SK-N-SH (cell line): ENCODE measurements at regions not wholly inside any gene's neighbourhood (a gene's known extent, or its start where the extent isn't known, plus 50 kb on each side); places are given as distances from the start of the nearest gene placed in this dataset.

Source experiments
- CTCF ChIA-PET: fragments of 300-600, 350-600 bp; formaldehyde crosslinking; extraction: SDS; loops from one replicate; lab custom pipeline; 2021; lab: Yijun Ruan, JAX
- POLR2A ChIA-PET: fragments of 350-600 bp; sonication (Branson Sonifier 250); formaldehyde crosslinking; extraction: SDS; loops from one replicate; lab custom pipeline; 2020; ENCODE audit warnings: antibody characterized with exemption, inconsistent platforms; lab: Yijun Ruan, JAX
- DNase-seq: peaks from one replicate; pipeline ENCODE4 v3.0.0; 2012
- H2AFZ ChIP-seq: fragments of 200-600 bp; sonication (generic); 2 replicates; pipeline ENCODE4 v1.8.1; 2016; ENCODE audit warnings: antibody characterized with exemption, mild to moderate bottlenecking, low read depth
- H3F3A ChIP-seq: fragments of 200-600 bp; sonication (generic); replicated peaks from 2 replicates; pipeline ENCODE3; 2016; ENCODE audit warnings: antibody characterized with exemption, mild to moderate bottlenecking; ENCODE audit not compliant: insufficient read depth
- H3K27ac ChIP-seq, 2 experiments: fragments of 200-500 bp in 1 of 2; fragments of 200-600 bp in 1 of 2; sonication (Bioruptor generic) in 1 of 2; sonication (generic), shearing (Covaris generic) in 1 of 2; 2 replicates each; pipeline versions ENCODE4 v1.5.1 to v1.6.1; 2014 to 2016; ENCODE audit warnings: low read depth in 2 of 2, inconsistent platforms in 1 of 2, low read length in 1 of 2, mild to moderate bottlenecking in 1 of 2, mixed read lengths in 1 of 2
- H3K27me3 ChIP-seq: fragments of 200-600 bp; sonication (generic), shearing (Covaris generic); 2 replicates; pipeline ENCODE4 v1.6.1; 2016; ENCODE audit warnings: mixed run types; ENCODE audit not compliant: insufficient read depth
- H3K36me3 ChIP-seq, 2 experiments: fragments of 200-500 bp in 1 of 2; fragments of 200-600 bp in 1 of 2; sonication (Bioruptor generic) in 1 of 2; sonication (generic) in 1 of 2; replicated peaks in 1 of 2; 2 replicates each; pipeline versions ENCODE3 to v1.5.1; 2014 to 2016; ENCODE audit warnings: low read length in 1 of 2, mild to moderate bottlenecking in 1 of 2; ENCODE audit not compliant: insufficient read depth in 2 of 2, control insufficient read depth in 1 of 2
- H3K4me1 ChIP-seq, 2 experiments: fragments of 200-500 bp in 1 of 2; fragments of 200-600 bp in 1 of 2; sonication (Bioruptor generic) in 1 of 2; sonication (generic), shearing (Covaris generic) in 1 of 2; 2 replicates each; pipeline versions ENCODE4 v1.5.1 to v1.6.1; 2014 to 2016; ENCODE audit warnings: low read depth in 1 of 2, low read length in 1 of 2, mixed run types in 1 of 2; ENCODE audit not compliant: insufficient read depth in 2 of 2, control insufficient read depth in 1 of 2
- H3K4me2 ChIP-seq: fragments of 200-600 bp; sonication (generic), shearing (Covaris generic); 2 replicates; pipeline ENCODE4 v1.6.1; 2017; ENCODE audit warnings: mixed run types
- H3K4me3 ChIP-seq, 2 experiments: fragments of 200-500 bp in 1 of 2; fragments of 200-600 bp in 1 of 2; sonication (Bioruptor generic) in 1 of 2; sonication (generic), shearing (Covaris generic) in 1 of 2; 2 replicates each; pipeline versions ENCODE4 v1.5.1 to v1.8.1; 2014 to 2016; ENCODE audit warnings: low read depth in 2 of 2, inconsistent platforms in 1 of 2, low read length in 1 of 2, mild to moderate bottlenecking in 1 of 2, mixed read lengths in 1 of 2, moderate library complexity in 1 of 2
- H3K79me2 ChIP-seq: fragments of 200-600 bp; sonication (generic); 2 replicates; pipeline ENCODE4 v1.8.1; 2017; ENCODE audit warnings: mild to moderate bottlenecking; ENCODE audit not compliant: insufficient read depth
- H3K9ac ChIP-seq: fragments of 200-600 bp; sonication (generic); 2 replicates; pipeline ENCODE4 v1.6.1; 2017; ENCODE audit warnings: mixed run types
- H3K9me2 ChIP-seq: fragments of 200-600 bp; sonication (generic); 2 replicates; pipeline ENCODE4 v1.6.1; 2017; ENCODE audit warnings: mixed run types
- H3K9me3 ChIP-seq: fragments of 200-600 bp; sonication (generic); 2 replicates; pipeline ENCODE4 v1.6.1; 2017; ENCODE audit warnings: mixed run types, mild to moderate bottlenecking, moderate library complexity
- H4K20me1 ChIP-seq: fragments of 200-600 bp; sonication (generic); 2 replicates; pipeline ENCODE4 v1.6.1; 2017; ENCODE audit warnings: mild to moderate bottlenecking, mixed run types; ENCODE audit not compliant: insufficient read depth
- CTCF ChIP-seq: fragments of 200-600 bp; sonication (generic); IDR thresholded peaks from 2 replicates; pipeline ENCODE4 v1.6.1; 2017; ENCODE audit warnings: antibody characterized with exemption, mild to moderate bottlenecking, moderate library complexity
- ELF1 ChIP-seq: IDR thresholded peaks from 2 replicates; pipeline ENCODE4 v1.4.0; 2012
- EP300 ChIP-seq, 2 experiments: IDR thresholded peaks; 2 replicates each; pipeline versions ENCODE4 v1.4.0 to v1.6.1; 2012; ENCODE audit warnings: borderline replicate concordance in 1 of 2, low read depth in 1 of 2, low read length in 1 of 2
- FOXJ3 ChIP-seq: sonication (generic); formaldehyde crosslinking; IDR thresholded peaks from 2 replicates; pipeline ENCODE4 v1.5.1; 2020; ENCODE audit warnings: mild to moderate bottlenecking, missing genetic modification reagents
- FOXM1 ChIP-seq: IDR thresholded peaks from 2 replicates; pipeline ENCODE4 v1.4.0; 2012; ENCODE audit warnings: low read depth, mild to moderate bottlenecking
- GATA2 ChIP-seq: sonication (generic); formaldehyde crosslinking; IDR thresholded peaks from 2 replicates; pipeline ENCODE4 v1.5.0; 2020; ENCODE audit warnings: mild to moderate bottlenecking, missing genetic modification reagents
- JUND ChIP-seq: IDR thresholded peaks from 2 replicates; pipeline ENCODE4 v1.4.0; 2012
- MEF2A ChIP-seq: IDR thresholded peaks from 2 replicates; pipeline ENCODE4 v1.4.0; 2012; ENCODE audit warnings: low read depth, borderline replicate concordance
- NRF1 ChIP-seq: IDR thresholded peaks from 2 replicates; pipeline ENCODE4 v1.6.1; 2012; ENCODE audit warnings: low read depth, mild to moderate bottlenecking, low read length
- POLR2AphosphoS5 ChIP-seq: IDR thresholded peaks from 2 replicates; pipeline ENCODE4 v1.6.1; 2012; ENCODE audit warnings: low read depth, low read length
- RAD21 ChIP-seq: IDR thresholded peaks from 2 replicates; pipeline ENCODE4 v1.6.1; 2012; ENCODE audit warnings: mild to moderate bottlenecking, low read length
- RCOR1 ChIP-seq: fragments of 150-350 bp; IDR thresholded peaks from 2 replicates; pipeline ENCODE4 v1.6.1; 2017; ENCODE audit warnings: antibody characterized with exemption, low read length
- RXRA ChIP-seq: IDR thresholded peaks from 2 replicates; pipeline ENCODE4 v1.4.0; 2012; ENCODE audit warnings: low read depth, mild to moderate bottlenecking, borderline replicate concordance
- SIN3A ChIP-seq: IDR thresholded peaks from 2 replicates; pipeline ENCODE4 v1.6.1; 2012; ENCODE audit warnings: low read depth, mild to moderate bottlenecking, low read length, moderate library complexity, borderline replicate concordance
- TAF1 ChIP-seq: IDR thresholded peaks from 2 replicates; pipeline ENCODE4 v1.6.1; 2012; ENCODE audit warnings: low read depth, mild to moderate bottlenecking, low read length, moderate library complexity, borderline replicate concordance
- TCF12 ChIP-seq: IDR thresholded peaks from 2 replicates; pipeline ENCODE4 v1.4.0; 2012
- TEAD4 ChIP-seq: IDR thresholded peaks from 2 replicates; pipeline ENCODE4 v1.4.0; 2012; ENCODE audit warnings: mild to moderate bottlenecking, borderline replicate concordance; ENCODE audit not compliant: insufficient read depth
- USF1 ChIP-seq: IDR thresholded peaks from 2 replicates; pipeline ENCODE4 v1.4.0; 2012; ENCODE audit warnings: low read depth, borderline replicate concordance
- USF2 ChIP-seq: fragments of 150-350 bp; IDR thresholded peaks from 2 replicates; pipeline ENCODE4 v1.6.1; 2017; ENCODE audit warnings: antibody characterized with exemption, low read length, low read depth, borderline replicate concordance
- WGBS: methylation state at CpG from one replicate; pipeline ENCODE4 v1.1.6; 2017; ENCODE audit warnings: low lambda C conversion rate; 5-methylcytosine and 5-hydroxymethylcytosine counted together
- TF ChIP-seq, protein P1 (sequence below): IDR thresholded peaks from 2 replicates; pipeline ENCODE4 v1.4.0; 2012; ENCODE audit warnings: low read depth, borderline replicate concordance

- H4K20me1 ChIP-seq, result no peaks in the 10 kb centered on the region
- no peak overlapping the region for H3K27ac ChIP-seq
- ChIA-PET CTCF (interaction anchor here (0.8 to 16.7 kb wide), 4 partner anchors 15 to 149 kb away, joined by 3 to 127 read pairs (median 7); no protein-coding TSS in a partner anchor), POLR2A (no interaction called here)
- H3K4me1 ChIP-seq, result peaks cover 13 to 21% of the 10 kb centered on the region in 2 experiments; a peak in 2 of 4 replicates
- WGBS, result 93% methylated on average over 3 of the region's 3 CpGs
- H3K9ac ChIP-seq, result no peak overlapping the region
- H3K9me3 ChIP-seq, result no peaks in the 10 kb centered on the region
- H3K79me2 ChIP-seq, result peaks cover 40% of the 10 kb centered on the region; the same call in 1 of the 2 replicates
- no peaks in the 10 kb centered on the region for H3K27me3 ChIP-seq
- no peak for DNase-seq
- H3K4me3 ChIP-seq, result no peak overlapping the region
- no peak overlapping the region for H2AFZ ChIP-seq
- TF ChIP-seq TCF12 (no peak), EP300 (IDR thresholded peaks at IDR 0.05; ENCODE audit: borderline replicate concordance in 1 of 2, low read depth in 1 of 2, low read length in 1 of 2) (no peak), TEAD4 (no peak), RCOR1 (no peak), USF1 (no peak), GATA2 (CRISPR knock-in tag) (no peak), FOXM1 (no peak), MEF2A (no peak), SIN3A (no peak), USF2 (no peak), RXRA (no peak), CTCF (no peak), NRF1 (no peak), FOXJ3 (CRISPR knock-in tag) (no peak), POLR2AphosphoS5 (no peak), ELF1 (no peak), RAD21 (no peak), JUND (no peak), TAF1 (no peak)
- TF ChIP-seq, protein P1, sequence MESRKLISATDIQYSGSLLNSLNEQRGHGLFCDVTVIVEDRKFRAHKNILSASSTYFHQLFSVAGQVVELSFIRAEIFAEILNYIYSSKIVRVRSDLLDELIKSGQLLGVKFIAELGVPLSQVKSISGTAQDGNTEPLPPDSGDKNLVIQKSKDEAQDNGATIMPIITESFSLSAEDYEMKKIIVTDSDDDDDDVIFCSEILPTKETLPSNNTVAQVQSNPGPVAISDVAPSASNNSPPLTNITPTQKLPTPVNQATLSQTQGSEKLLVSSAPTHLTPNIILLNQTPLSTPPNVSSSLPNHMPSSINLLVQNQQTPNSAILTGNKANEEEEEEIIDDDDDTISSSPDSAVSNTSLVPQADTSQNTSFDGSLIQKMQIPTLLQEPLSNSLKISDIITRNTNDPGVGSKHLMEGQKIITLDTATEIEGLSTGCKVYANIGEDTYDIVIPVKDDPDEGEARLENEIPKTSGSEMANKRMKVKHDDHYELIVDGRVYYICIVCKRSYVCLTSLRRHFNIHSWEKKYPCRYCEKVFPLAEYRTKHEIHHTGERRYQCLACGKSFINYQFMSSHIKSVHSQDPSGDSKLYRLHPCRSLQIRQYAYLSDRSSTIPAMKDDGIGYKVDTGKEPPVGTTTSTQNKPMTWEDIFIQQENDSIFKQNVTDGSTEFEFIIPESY, result no peak
- H3F3A ChIP-seq, result peaks cover 3% of the 10 kb centered on the region
- no peaks in the 10 kb centered on the region for H3K9me2 ChIP-seq
- peaks cover 0 to 5% of the 10 kb centered on the region in 2 experiments for H3K36me3 ChIP-seq
- no peak overlapping the region for H3K4me2 ChIP-seq
Observed at GRCh38 chr17:77346765-77347164, 206.0 kb downstream of the SEC14L1 start.
